HFFc6 (cell line): ENCODE measurements at regions not wholly inside any gene's neighbourhood (a gene's known extent, or its start where the extent isn't known, plus 50 kb on each side); places are given as distances from the start of the nearest gene placed in this dataset.

Source experiments
- DNase-seq: peaks from one replicate; pipeline ENCODE4 v3.0.0-alpha.2; 2018
- H3K27ac Mint-ChIP-seq: 2 replicates; pipeline ENCODE4 v1.8.0; 2020; ENCODE audit warnings: mild to moderate bottlenecking, mixed read lengths
- H3K27me3 Mint-ChIP-seq: 2 replicates; pipeline ENCODE4 v1.8.0; 2021; ENCODE audit warnings: mild to moderate bottlenecking, moderate library complexity, mixed read lengths; ENCODE audit not compliant: insufficient read depth
- H3K36me3 Mint-ChIP-seq: 2 replicates; pipeline ENCODE4 v1.8.0; 2021; ENCODE audit warnings: low read depth, mixed read lengths
- H3K4me1 Mint-ChIP-seq: 2 replicates; pipeline ENCODE4 v1.8.0; 2020; ENCODE audit warnings: low read depth, mixed read lengths
- H3K4me3 Mint-ChIP-seq: 2 replicates; pipeline ENCODE4 v1.8.0; 2020; ENCODE audit warnings: mild to moderate bottlenecking, moderate library complexity, mixed read lengths
- H3K9me3 Mint-ChIP-seq: 2 replicates; pipeline ENCODE4 v1.8.0; 2020; ENCODE audit warnings: mild to moderate bottlenecking, mixed read lengths
- TF ChIP-seq, protein P1 (sequence below): fragments of 200-600 bp; sonication (generic); IDR thresholded peaks from 2 replicates; pipeline ENCODE4 v1.5.0; 2021; ENCODE audit warnings: antibody characterized with exemption, mild to moderate bottlenecking

DNA sequence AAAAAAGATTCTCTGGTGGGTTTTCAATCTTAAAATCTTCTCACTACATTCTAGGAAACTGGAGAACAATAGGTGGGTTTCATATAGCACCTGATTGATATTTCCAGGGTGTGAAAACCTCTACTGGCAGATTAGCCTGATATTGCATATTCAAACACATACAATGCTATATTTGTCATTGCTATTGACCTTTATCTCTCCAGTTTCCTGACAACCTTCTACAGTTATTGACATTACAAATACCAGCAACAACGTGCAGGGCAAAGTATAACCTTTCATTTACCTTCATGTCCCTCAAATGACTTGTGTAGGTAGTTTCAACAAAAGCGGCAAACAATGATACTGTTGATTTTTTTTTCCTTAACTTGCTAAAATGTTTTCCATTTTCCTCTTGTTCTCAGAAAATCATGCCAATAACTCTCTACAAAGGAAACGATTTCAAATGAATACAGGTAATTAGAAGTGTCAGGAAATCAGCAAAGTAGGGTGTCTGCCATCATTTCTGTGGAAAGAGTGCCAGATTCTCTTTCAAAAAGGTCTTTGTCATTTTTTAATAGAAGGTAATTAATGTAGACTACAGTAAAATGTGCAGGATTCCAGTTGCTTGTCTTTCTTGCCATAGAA is 72.6 kb upstream of the CDIN1 start:
- H3K27me3 Mint-ChIP-seq, result no peaks in the 10 kb centered on the region; the same call in 1 of the 2 replicates
- no peaks in the 10 kb centered on the region for H3K9me3 Mint-ChIP-seq
- peaks cover 19% of the 10 kb centered on the region for H3K4me1 Mint-ChIP-seq
- H3K27ac Mint-ChIP-seq, result no peak overlapping the region
- no peaks in the 10 kb centered on the region for H3K36me3 Mint-ChIP-seq
- H3K4me3 Mint-ChIP-seq, result no peak overlapping the region
- TF ChIP-seq, protein P1, sequence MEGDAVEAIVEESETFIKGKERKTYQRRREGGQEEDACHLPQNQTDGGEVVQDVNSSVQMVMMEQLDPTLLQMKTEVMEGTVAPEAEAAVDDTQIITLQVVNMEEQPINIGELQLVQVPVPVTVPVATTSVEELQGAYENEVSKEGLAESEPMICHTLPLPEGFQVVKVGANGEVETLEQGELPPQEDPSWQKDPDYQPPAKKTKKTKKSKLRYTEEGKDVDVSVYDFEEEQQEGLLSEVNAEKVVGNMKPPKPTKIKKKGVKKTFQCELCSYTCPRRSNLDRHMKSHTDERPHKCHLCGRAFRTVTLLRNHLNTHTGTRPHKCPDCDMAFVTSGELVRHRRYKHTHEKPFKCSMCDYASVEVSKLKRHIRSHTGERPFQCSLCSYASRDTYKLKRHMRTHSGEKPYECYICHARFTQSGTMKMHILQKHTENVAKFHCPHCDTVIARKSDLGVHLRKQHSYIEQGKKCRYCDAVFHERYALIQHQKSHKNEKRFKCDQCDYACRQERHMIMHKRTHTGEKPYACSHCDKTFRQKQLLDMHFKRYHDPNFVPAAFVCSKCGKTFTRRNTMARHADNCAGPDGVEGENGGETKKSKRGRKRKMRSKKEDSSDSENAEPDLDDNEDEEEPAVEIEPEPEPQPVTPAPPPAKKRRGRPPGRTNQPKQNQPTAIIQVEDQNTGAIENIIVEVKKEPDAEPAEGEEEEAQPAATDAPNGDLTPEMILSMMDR, result no peak
- DNase-seq, result no peak

DNA sequence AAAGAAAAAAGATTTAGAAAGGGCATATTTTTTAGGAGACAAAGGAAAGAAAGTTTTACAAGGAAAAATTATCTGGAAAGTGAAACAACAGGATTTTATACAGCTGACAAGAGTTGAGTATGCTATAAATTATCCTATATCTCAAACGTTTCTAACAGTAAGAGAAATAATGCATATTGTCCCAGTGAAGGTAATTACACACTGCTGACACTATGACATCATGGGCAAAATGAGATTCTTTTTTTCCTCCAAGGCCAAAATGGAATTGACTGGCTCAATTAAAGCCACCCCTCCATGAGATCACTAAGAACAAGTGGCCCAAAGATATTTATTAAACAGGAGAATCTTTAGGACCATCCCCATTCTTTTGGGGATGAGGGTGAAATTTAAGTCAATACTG is 72.0 kb upstream of the CDIN1 start:
- H3K27me3 Mint-ChIP-seq, result no peaks in the 10 kb centered on the region; the same call in 1 of the 2 replicates
- no peaks in the 10 kb centered on the region for H3K9me3 Mint-ChIP-seq
- TF ChIP-seq, protein P1, result no peak
- DNase-seq, result no peak
- H3K27ac Mint-ChIP-seq, result no peak overlapping the region
- H3K4me1 Mint-ChIP-seq, result peaks cover 16% of the 10 kb centered on the region
- H3K36me3 Mint-ChIP-seq, result no peaks in the 10 kb centered on the region
- H3K4me3 Mint-ChIP-seq, result no peak overlapping the region

DNA sequence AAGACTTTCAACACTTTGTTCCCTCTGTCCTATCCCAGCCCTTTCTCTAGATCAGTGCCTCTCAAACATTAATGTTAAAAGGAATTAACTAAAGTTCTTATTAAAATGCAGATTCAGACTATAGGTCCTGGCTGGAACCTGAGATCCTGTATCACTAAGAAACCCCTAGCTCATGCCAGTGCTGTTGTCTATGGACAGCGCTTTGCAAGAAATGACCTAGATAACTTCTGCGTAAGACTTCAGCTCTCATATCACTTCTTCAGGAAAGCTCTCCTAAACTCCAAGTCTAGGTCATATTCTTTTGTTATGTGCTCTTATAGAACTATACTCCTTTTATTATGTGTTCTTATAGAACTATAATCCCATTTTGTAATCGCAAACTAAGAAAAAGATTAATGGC is 67.8 kb upstream of the CDIN1 start:
- no peaks in the 10 kb centered on the region for H3K4me1 Mint-ChIP-seq
- H3K4me3 Mint-ChIP-seq, result no peak overlapping the region
- DNase-seq, result no peak
- H3K36me3 Mint-ChIP-seq, result no peaks in the 10 kb centered on the region
- no peak overlapping the region for H3K27ac Mint-ChIP-seq
- H3K9me3 Mint-ChIP-seq, result no peaks in the 10 kb centered on the region
- TF ChIP-seq, protein P1, result no peak
- H3K27me3 Mint-ChIP-seq, result no peaks in the 10 kb centered on the region; the same call in 1 of the 2 replicates

DNA sequence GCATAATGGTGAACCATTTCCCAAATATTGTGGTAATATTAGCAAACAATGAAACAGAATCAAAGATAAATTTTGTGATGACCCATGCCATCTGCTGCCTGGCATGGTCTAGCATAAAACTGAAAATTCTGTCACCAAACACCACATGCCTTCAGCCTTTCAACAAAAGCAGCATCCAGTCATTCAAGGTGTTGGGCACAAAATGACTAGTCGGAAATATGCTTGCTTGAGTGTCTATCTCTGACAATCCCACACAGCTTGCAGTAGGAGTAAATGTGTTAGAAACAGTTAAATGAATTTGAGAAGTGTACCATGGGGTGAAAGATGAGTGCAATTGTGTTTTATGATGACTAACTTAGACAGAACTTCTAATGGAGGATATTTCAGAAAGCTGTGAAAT is 61.7 kb upstream of the CDIN1 start:
- TF ChIP-seq, protein P1, result no peak
- Mint-ChIP-seq H3K4me1 (no peaks in the 10 kb centered on the region), H3K27ac (no peak overlapping the region), H3K36me3 (no peaks in the 10 kb centered on the region), H3K9me3 (no peaks in the 10 kb centered on the region), H3K27me3 (no peaks in the 10 kb centered on the region), H3K4me3 (no peak overlapping the region)
- DNase-seq, result no peak

DNA sequence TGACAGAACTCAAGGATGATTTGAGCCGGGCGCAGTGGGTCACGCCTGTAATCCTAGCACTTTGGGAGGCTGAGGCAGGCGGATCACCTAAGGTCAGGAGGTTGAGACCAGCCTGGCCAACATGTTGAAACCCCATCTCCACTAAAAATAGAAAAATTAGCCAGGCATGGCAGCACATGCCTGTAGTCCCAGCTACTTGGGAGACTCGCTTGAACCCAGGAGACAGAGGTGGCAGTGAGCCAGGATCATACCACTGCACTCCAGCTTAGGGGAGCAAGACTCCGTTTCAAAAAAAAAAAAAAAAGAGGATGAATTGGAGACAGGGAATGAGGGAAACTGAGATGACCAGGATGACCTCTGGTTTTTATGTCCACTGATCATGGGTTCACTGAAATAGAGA is 60.4 kb upstream of the CDIN1 start:
- Mint-ChIP-seq H3K27ac (no peak overlapping the region), H3K4me1 (no peaks in the 10 kb centered on the region), H3K36me3 (no peaks in the 10 kb centered on the region), H3K4me3 (no peak overlapping the region), H3K27me3 (no peaks in the 10 kb centered on the region), H3K9me3 (no peaks in the 10 kb centered on the region)
- no peak for DNase-seq
- TF ChIP-seq, protein P1, result no peak

DNA sequence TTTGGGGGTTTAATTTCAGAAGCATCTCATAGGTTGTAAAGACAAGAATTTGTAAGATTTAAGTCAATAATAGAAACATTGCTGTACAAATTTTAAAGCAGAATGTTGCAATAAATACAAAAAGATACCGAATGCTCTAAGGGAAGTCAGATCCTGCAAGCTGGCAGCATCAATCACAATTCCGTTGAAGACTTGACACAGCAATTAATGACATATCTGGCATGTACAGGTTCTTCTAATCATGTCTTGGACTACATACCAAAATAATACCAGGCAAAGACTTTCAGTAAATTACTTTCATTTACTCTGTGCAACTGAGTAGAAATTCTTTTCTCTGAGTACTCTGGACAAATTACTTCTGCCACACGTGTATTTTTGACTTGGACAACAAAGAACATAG is 54.0 kb upstream of the CDIN1 start:
- no peak for DNase-seq
- TF ChIP-seq, protein P1, result no peak
- no peak overlapping the region for H3K4me3 Mint-ChIP-seq
- no peak overlapping the region for H3K27ac Mint-ChIP-seq
- H3K4me1 Mint-ChIP-seq, result peaks cover 10% of the 10 kb centered on the region
- H3K36me3 Mint-ChIP-seq, result no peaks in the 10 kb centered on the region
- H3K9me3 Mint-ChIP-seq, result no peaks in the 10 kb centered on the region
- H3K27me3 Mint-ChIP-seq, result no peaks in the 10 kb centered on the region
